ENCODE measurements at regions not wholly inside any gene's neighbourhood (a gene's known extent, or its start where the extent isn't known, plus 50 kb on each side); places are given as distances from the start of the nearest gene placed in this dataset.

DNA sequence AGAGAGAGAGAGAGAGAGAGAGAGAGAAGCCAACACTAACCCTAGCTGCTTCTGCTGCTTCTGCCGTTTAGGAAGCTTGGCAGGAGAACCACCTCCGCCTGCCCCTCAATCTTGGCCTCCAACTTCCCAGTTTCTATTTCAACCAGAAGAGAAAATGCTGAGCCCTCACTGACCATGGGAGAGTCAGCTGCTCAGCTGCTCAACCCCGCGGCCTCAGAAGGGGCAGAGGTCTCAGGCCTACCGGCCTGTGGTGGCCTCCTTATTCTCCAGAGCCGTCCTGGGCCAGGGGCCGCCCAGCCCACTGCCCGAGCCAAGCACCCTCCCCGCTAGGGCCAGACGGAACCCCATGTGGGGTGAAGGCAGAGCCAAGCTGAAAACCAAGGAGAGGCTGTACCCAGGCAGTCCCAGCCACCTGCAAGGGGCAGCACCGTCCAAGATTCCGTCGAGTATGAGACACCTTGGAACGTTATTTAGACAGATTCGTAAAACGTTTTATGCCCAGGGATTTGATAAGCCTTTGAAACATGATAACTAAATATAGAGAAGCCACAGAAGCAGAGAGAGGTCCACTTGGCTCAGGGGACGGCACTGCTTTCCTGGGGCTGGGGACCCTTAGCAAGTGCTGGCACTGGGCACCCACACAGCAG is 116.6 kb downstream of the DLL1 start:
- Histone ChIP-seq H3K4me3 (ENCODE audit: insufficient read depth, low read length) (no peak overlapping the region), H3K79me2 (ENCODE audit: insufficient read depth, low read length) (no peaks in the 10 kb centered on the region), H3K4me1 (ENCODE audit: insufficient read depth, low read length) (no peaks in the 10 kb centered on the region), H2AFZ (ENCODE audit: low read length) (no peak overlapping the region), H3K4me2 (ENCODE audit: insufficient read depth, low read length) (no peak overlapping the region), H3K27me3 (ENCODE audit: insufficient read depth, low read length) (no peaks in the 10 kb centered on the region), H3K9me3 (ENCODE audit: low read depth, low read length) (no peaks in the 10 kb centered on the region), H3K27ac (ENCODE audit: low read depth, low read length) (no peak overlapping the region), H3K36me3 (ENCODE audit: insufficient read depth, low read length) (no peaks in the 10 kb centered on the region), H4K20me1 (ENCODE audit: insufficient read depth, low read length) (no peaks in the 10 kb centered on the region)
- peak; percentile 73 for DNase-seq (ENCODE audit: insufficient read length, low spot score, missing footprints)
- TF ChIP-seq, protein P1, sequence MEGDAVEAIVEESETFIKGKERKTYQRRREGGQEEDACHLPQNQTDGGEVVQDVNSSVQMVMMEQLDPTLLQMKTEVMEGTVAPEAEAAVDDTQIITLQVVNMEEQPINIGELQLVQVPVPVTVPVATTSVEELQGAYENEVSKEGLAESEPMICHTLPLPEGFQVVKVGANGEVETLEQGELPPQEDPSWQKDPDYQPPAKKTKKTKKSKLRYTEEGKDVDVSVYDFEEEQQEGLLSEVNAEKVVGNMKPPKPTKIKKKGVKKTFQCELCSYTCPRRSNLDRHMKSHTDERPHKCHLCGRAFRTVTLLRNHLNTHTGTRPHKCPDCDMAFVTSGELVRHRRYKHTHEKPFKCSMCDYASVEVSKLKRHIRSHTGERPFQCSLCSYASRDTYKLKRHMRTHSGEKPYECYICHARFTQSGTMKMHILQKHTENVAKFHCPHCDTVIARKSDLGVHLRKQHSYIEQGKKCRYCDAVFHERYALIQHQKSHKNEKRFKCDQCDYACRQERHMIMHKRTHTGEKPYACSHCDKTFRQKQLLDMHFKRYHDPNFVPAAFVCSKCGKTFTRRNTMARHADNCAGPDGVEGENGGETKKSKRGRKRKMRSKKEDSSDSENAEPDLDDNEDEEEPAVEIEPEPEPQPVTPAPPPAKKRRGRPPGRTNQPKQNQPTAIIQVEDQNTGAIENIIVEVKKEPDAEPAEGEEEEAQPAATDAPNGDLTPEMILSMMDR (IDR thresholded peaks at IDR 0.05; ENCODE audit: extremely low read depth, low read depth, low read length): no peak

DNA sequence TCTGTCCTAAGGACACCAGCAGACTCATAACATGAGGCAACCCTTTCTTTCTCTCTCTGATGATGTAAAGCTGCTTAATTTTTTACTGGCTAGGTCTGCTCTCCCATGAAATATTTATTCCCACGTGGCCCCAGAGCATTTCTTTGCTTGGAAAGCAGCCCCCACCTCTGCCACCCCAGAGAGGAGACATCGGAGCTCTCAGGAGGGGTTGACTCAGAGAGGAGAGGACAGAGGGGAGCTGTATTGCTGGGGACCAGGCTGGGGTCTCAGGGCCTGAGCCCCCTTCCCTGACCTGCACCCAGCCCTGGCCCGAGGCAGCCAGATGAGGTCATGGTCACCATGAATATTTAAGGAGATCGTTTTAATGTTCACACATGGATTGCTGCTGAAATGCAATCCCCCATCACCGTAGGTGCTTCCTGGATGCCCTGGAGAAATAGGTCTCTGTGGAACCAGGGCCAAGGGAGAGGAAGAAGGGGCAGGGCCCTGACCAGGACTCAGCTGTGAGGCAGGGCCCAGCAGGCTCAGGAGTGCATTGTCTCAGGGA is 117.5 kb downstream of the DLL1 start:
- no peaks in the 10 kb centered on the region for H4K20me1 ChIP-seq (ENCODE audit: insufficient read depth, low read length)
- DNase-seq (ENCODE audit: insufficient read length, low spot score, missing footprints): peak; percentile 57
- H3K4me2 ChIP-seq (ENCODE audit: insufficient read depth, low read length): no peak overlapping the region
- no peaks in the 10 kb centered on the region for H3K79me2 ChIP-seq (ENCODE audit: insufficient read depth, low read length)
- no peaks in the 10 kb centered on the region for H3K9me3 ChIP-seq (ENCODE audit: low read depth, low read length)
- no peak overlapping the region for H3K27ac ChIP-seq (ENCODE audit: low read depth, low read length)
- H2AFZ ChIP-seq (ENCODE audit: low read length): no peak overlapping the region
- no peaks in the 10 kb centered on the region for H3K27me3 ChIP-seq (ENCODE audit: insufficient read depth, low read length)
- TF ChIP-seq, protein P1 (IDR thresholded peaks at IDR 0.05; ENCODE audit: extremely low read depth, low read depth, low read length): no peak
- H3K4me3 ChIP-seq (ENCODE audit: insufficient read depth, low read length): no peak overlapping the region
- H3K4me1 ChIP-seq (ENCODE audit: insufficient read depth, low read length): no peaks in the 10 kb centered on the region
- no peaks in the 10 kb centered on the region for H3K36me3 ChIP-seq (ENCODE audit: insufficient read depth, low read length)

DNA sequence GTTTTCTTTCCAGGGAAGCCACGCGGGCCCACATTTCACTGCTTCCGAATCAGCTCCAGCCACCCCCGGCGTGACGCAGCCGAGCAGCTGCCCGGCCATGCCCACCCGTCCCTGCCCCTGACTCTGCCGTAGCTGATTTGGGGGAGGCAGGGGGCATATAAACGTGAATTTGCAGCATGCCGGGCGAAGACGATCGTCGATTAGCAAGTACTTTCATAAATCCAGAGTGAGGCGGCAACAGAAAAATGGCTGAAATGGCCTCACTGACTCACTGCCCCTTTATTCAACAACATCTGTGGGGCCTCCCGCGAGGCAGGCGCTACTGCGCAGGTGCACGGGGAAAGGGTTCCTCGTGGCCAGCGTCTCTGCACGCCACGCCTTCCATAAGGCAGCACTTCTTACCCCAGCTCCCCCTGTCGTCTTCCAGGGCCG is 118.0 kb downstream of the DLL1 start:
- H3K9me3 ChIP-seq (ENCODE audit: low read depth, low read length): no peaks in the 10 kb centered on the region
- H3K36me3 ChIP-seq (ENCODE audit: insufficient read depth, low read length): no peaks in the 10 kb centered on the region
- no peak overlapping the region for H3K27ac ChIP-seq (ENCODE audit: low read depth, low read length)

DNA sequence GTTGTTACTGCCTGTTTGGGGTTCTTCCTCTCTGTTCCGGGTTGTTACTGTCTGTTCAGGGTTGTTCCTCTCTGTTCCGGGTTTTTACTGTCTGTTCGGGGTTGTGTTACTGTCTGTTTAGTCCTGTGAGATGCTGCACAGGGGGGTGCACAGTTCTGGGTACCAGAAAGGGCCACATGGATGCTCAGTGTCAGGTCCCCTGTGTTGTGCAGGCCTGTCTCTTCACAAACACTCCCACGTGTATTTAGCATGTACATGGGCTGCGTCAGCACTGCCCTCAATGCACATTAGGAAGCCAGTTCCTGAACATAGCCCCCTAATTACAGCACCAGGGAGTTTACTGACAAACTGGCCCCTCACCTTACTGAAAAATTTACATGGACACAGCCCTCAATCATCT is 118.5 kb downstream of the DLL1 start:
- DNase-seq (ENCODE audit: insufficient read length, low spot score, missing footprints): peak; percentile 58
- no peaks in the 10 kb centered on the region for H3K4me1 ChIP-seq (ENCODE audit: insufficient read depth, low read length)
- H3K36me3 ChIP-seq (ENCODE audit: insufficient read depth, low read length): no peaks in the 10 kb centered on the region
- no peaks in the 10 kb centered on the region for H4K20me1 ChIP-seq (ENCODE audit: insufficient read depth, low read length)
- H3K4me3 ChIP-seq (ENCODE audit: insufficient read depth, low read length): no peak overlapping the region
- H2AFZ ChIP-seq (ENCODE audit: low read length): no peak overlapping the region
- no peaks in the 10 kb centered on the region for H3K9me3 ChIP-seq (ENCODE audit: low read depth, low read length)
- H3K27ac ChIP-seq (ENCODE audit: low read depth, low read length): no peak overlapping the region
- TF ChIP-seq, protein P1 (IDR thresholded peaks at IDR 0.05; ENCODE audit: extremely low read depth, low read depth, low read length): no peak
- no peaks in the 10 kb centered on the region for H3K79me2 ChIP-seq (ENCODE audit: insufficient read depth, low read length)
- H3K27me3 ChIP-seq (ENCODE audit: insufficient read depth, low read length): no peaks in the 10 kb centered on the region
- no peak overlapping the region for H3K4me2 ChIP-seq (ENCODE audit: insufficient read depth, low read length)

More for the DNA sequence above, 118.0 kb downstream of the DLL1 start:
- Histone ChIP-seq H2AFZ (ENCODE audit: low read length) (no peak overlapping the region), H3K4me2 (ENCODE audit: insufficient read depth, low read length) (no peak overlapping the region), H3K27me3 (ENCODE audit: insufficient read depth, low read length) (no peaks in the 10 kb centered on the region), H3K4me3 (ENCODE audit: insufficient read depth, low read length) (no peak overlapping the region), H4K20me1 (ENCODE audit: insufficient read depth, low read length) (no peaks in the 10 kb centered on the region), H3K4me1 (ENCODE audit: insufficient read depth, low read length) (no peaks in the 10 kb centered on the region), H3K79me2 (ENCODE audit: insufficient read depth, low read length) (no peaks in the 10 kb centered on the region)
- DNase-seq (ENCODE audit: insufficient read length, low spot score, missing footprints): peak; percentile 23
- TF ChIP-seq, protein P1 (IDR thresholded peaks at IDR 0.05; ENCODE audit: extremely low read depth, low read depth, low read length): no peak

Data from osteoblast (primary cell).